ENCODE measurements at regions not wholly inside any gene's neighbourhood (a gene's known extent, or its start where the extent isn't known, plus 50 kb on each side); places are given as distances from the start of the nearest gene placed in this dataset.

DNA sequence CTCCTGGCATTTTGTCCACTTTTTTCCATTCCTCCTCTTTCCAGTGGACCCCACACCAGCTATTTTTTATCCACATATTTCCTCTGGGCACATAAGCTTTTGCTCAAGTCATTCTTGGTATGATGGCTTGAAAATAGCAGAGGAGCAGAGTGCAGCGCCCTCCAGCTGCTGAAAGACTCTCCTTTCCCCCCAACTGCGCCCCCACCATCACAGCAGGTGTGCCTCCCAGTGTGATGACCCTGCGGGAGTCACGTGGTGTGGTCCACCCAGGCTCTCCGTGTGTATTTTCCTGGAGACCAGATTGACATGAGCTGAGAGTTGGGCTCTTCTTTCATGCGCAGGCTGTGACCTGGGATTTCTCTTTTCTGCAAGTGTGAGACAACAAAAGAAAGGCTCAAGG, 1241.6 kb downstream of the TBC1D22A start:
- no CpG with 5 or more reads among the region's 6 CpGs for WGBS, 2 donors (ENCODE audit: extremely low coverage in 2 of 2, insufficient read length in 2 of 2, insufficient replicate concordance in 1 of 2)
- Histone ChIP-seq H2BK120ac (ENCODE audit: low read depth, low read length) (no peak overlapping the region), H3K4me2 (ENCODE audit: insufficient read depth, low read length, poor library complexity, severe bottlenecking) (no peak overlapping the region), H4K91ac (ENCODE audit: low read depth, low read length, poor library complexity) (no peak overlapping the region), H3K27ac (replicated peaks; ENCODE audit: low read length) (no peak overlapping the region), H3K18ac (ENCODE audit: low read length) (no peak overlapping the region), H2BK5ac (ENCODE audit: low read length) (no peak overlapping the region), H2BK12ac (ENCODE audit: low read length) (no peak overlapping the region), H3K4ac (ENCODE audit: low read length) (no peak overlapping the region), H3K4me3 (ENCODE audit: low read length in 2 of 2) (no peak overlapping the region), H3K14ac (ENCODE audit: low read length) (no peak overlapping the region), H3K36me3 (replicated peaks in 1 of 2; ENCODE audit: control insufficient read depth in 2 of 2, insufficient read depth in 2 of 2, low read length in 2 of 2) (no peaks in the 10 kb centered on the region), H3K23ac (ENCODE audit: low read depth, low read length, poor library complexity) (no peak overlapping the region), H3K9me3 (replicated peaks in 1 of 2; ENCODE audit: control insufficient read depth in 2 of 2, insufficient read depth in 1 of 2, low read depth in 1 of 2, low read length in 2 of 2) (peaks cover 0 to 1% of the 10 kb centered on the region in 2 donors), H2BK15ac (ENCODE audit: low read length) (no peak overlapping the region), H3K27me3 (ENCODE audit: control insufficient read depth in 3 of 3, insufficient read depth in 3 of 3, low read depth in 1 of 3, low read length in 3 of 3) (peaks cover 0 to 2% (median 0%) of the 10 kb centered on the region in 3 experiments), H4K8ac (ENCODE audit: low read depth, low read length) (no peak overlapping the region), H3K9ac (ENCODE audit: low read depth, low read length, poor library complexity) (no peak overlapping the region), H2AK5ac (ENCODE audit: low read depth, low read length) (no peak overlapping the region), H3K79me1 (ENCODE audit: low read depth, low read length) (no peaks in the 10 kb centered on the region), H2AFZ (ENCODE audit: low read length) (no peak overlapping the region), H3K4me1 (ENCODE audit: control insufficient read depth in 2 of 2, insufficient read depth in 1 of 2, low read depth in 1 of 2, low read length in 2 of 2) (peaks cover 0 to 4% of the 10 kb centered on the region in 2 donors)
- no peak for DNase-seq (ENCODE audit: low spot score)

DNA sequence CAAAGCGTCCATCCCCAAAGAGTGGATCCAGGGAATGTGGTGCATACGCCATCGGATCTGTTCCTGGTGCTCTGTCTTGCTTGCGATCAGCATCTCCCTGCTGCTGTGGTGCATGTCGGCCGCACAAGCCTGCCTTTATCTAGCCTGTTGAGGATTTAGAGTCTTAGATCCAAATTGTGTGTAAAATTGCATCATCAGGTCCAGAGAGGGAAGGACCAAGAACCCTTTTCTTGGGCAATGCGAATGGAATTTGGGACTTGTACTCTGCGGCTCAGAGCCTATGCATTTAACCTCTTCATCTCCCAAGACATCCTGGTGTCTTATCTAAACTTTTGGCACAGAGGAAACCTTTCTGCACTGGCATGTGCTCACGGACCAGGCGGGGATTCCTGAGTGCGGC, 1238.7 kb downstream of the TBC1D22A start:
- Histone ChIP-seq H3K14ac (ENCODE audit: low read length) (no peak overlapping the region), H4K91ac (ENCODE audit: low read depth, low read length, poor library complexity) (no peak overlapping the region), H2AFZ (ENCODE audit: low read length) (no peak overlapping the region), H3K4ac (ENCODE audit: low read length) (no peak overlapping the region), H3K4me1 (ENCODE audit: control insufficient read depth in 2 of 2, insufficient read depth in 1 of 2, low read depth in 1 of 2, low read length in 2 of 2) (peaks cover 0 to 13% of the 10 kb centered on the region in 2 donors), H3K36me3 (replicated peaks in 1 of 2; ENCODE audit: control insufficient read depth in 2 of 2, insufficient read depth in 2 of 2, low read length in 2 of 2) (no peaks in the 10 kb centered on the region), H2BK15ac (ENCODE audit: low read length) (no peak overlapping the region), H3K18ac (ENCODE audit: low read length) (no peak overlapping the region), H2BK5ac (ENCODE audit: low read length) (no peak overlapping the region), H3K4me3 (ENCODE audit: low read length in 2 of 2) (no peak overlapping the region), H3K9me3 (replicated peaks in 1 of 2; ENCODE audit: control insufficient read depth in 2 of 2, insufficient read depth in 1 of 2, low read depth in 1 of 2, low read length in 2 of 2) (peaks cover 0 to 1% of the 10 kb centered on the region in 2 donors), H2AK5ac (ENCODE audit: low read depth, low read length) (no peak overlapping the region), H3K79me1 (ENCODE audit: low read depth, low read length) (no peaks in the 10 kb centered on the region), H3K27ac (replicated peaks; ENCODE audit: low read length) (no peak overlapping the region), H4K8ac (ENCODE audit: low read depth, low read length) (no peak overlapping the region), H3K23ac (ENCODE audit: low read depth, low read length, poor library complexity) (no peak overlapping the region), H2BK12ac (ENCODE audit: low read length) (no peak overlapping the region), H3K4me2 (ENCODE audit: insufficient read depth, low read length, poor library complexity, severe bottlenecking) (no peak overlapping the region), H2BK120ac (ENCODE audit: low read depth, low read length) (no peak overlapping the region), H3K27me3 (ENCODE audit: control insufficient read depth in 3 of 3, insufficient read depth in 3 of 3, low read depth in 1 of 3, low read length in 3 of 3) (peaks cover 0 to 2% (median 0%) of the 10 kb centered on the region in 3 experiments), H3K9ac (ENCODE audit: low read depth, low read length, poor library complexity) (no peak overlapping the region)
- no peak for DNase-seq (ENCODE audit: low spot score)
- no CpG with 5 or more reads among the region's 11 CpGs for WGBS, 2 donors (ENCODE audit: extremely low coverage in 2 of 2, insufficient read length in 2 of 2, insufficient replicate concordance in 1 of 2)

DNA sequence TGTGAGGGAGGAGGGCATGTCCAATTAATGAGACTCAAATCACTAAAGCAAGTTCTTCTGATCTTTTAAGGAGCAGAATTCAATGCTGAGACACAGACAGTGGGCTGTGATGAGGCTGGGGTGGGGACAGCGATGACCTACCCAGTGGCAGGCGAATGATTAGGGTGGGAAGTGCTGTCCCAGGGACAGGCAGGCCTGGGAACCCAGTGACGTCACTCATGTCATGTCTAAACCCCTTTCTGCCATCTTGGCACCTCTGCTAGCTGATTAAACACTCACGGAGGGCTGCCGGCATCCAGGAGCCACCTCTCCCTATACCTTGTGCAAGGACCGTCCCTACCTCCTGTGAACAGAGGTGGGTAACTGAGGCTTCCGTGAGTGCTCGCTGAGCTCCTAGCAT, 1235.2 kb downstream of the TBC1D22A start:
- no peak overlapping the region for H4K91ac ChIP-seq (ENCODE audit: low read depth, low read length, poor library complexity)
- no peaks in the 10 kb centered on the region for H3K79me1 ChIP-seq (ENCODE audit: low read depth, low read length)
- no peak overlapping the region for H4K8ac ChIP-seq (ENCODE audit: low read depth, low read length)
- no peak overlapping the region for H3K4me2 ChIP-seq (ENCODE audit: insufficient read depth, low read length, poor library complexity, severe bottlenecking)
- no peak overlapping the region for H2BK12ac ChIP-seq (ENCODE audit: low read length)
- H3K27ac ChIP-seq (replicated peaks; ENCODE audit: low read length): no peak overlapping the region
- H3K4me3 ChIP-seq (ENCODE audit: low read length in 2 of 2): peak overlapping the region in 1 of 2 donors; percentile 46
- no peak overlapping the region for H2AK5ac ChIP-seq (ENCODE audit: low read depth, low read length)
- H3K27me3 ChIP-seq (ENCODE audit: control insufficient read depth in 3 of 3, insufficient read depth in 3 of 3, low read depth in 1 of 3, low read length in 3 of 3): peaks cover 0 to 2% (median 0%) of the 10 kb centered on the region in 3 experiments
- no peaks in the 10 kb centered on the region for H3K36me3 ChIP-seq (replicated peaks in 1 of 2; ENCODE audit: control insufficient read depth in 2 of 2, insufficient read depth in 2 of 2, low read length in 2 of 2)
- H3K9ac ChIP-seq (ENCODE audit: low read depth, low read length, poor library complexity): no peak overlapping the region
- no peak overlapping the region for H3K18ac ChIP-seq (ENCODE audit: low read length)
- H3K4me1 ChIP-seq (ENCODE audit: control insufficient read depth in 2 of 2, insufficient read depth in 1 of 2, low read depth in 1 of 2, low read length in 2 of 2): peaks cover 0 to 9% of the 10 kb centered on the region in 2 donors
- no peak overlapping the region for H2BK5ac ChIP-seq (ENCODE audit: low read length)
- no peak overlapping the region for H2BK15ac ChIP-seq (ENCODE audit: low read length)
- H3K4ac ChIP-seq (ENCODE audit: low read length): no peak overlapping the region
- peaks cover 0 to 1% of the 10 kb centered on the region in 2 donors for H3K9me3 ChIP-seq (replicated peaks in 1 of 2; ENCODE audit: control insufficient read depth in 2 of 2, insufficient read depth in 1 of 2, low read depth in 1 of 2, low read length in 2 of 2)
- H3K23ac ChIP-seq (ENCODE audit: low read depth, low read length, poor library complexity): no peak overlapping the region
- no peak for DNase-seq (ENCODE audit: low spot score)
- H3K14ac ChIP-seq (ENCODE audit: low read length): no peak overlapping the region
- H2BK120ac ChIP-seq (ENCODE audit: low read depth, low read length): no peak overlapping the region
- H2AFZ ChIP-seq (ENCODE audit: low read length): no peak overlapping the region
- WGBS, 2 donors (ENCODE audit: extremely low coverage in 2 of 2, insufficient read length in 2 of 2, insufficient replicate concordance in 1 of 2): no CpG with 5 or more reads among the region's 8 CpGs

DNA sequence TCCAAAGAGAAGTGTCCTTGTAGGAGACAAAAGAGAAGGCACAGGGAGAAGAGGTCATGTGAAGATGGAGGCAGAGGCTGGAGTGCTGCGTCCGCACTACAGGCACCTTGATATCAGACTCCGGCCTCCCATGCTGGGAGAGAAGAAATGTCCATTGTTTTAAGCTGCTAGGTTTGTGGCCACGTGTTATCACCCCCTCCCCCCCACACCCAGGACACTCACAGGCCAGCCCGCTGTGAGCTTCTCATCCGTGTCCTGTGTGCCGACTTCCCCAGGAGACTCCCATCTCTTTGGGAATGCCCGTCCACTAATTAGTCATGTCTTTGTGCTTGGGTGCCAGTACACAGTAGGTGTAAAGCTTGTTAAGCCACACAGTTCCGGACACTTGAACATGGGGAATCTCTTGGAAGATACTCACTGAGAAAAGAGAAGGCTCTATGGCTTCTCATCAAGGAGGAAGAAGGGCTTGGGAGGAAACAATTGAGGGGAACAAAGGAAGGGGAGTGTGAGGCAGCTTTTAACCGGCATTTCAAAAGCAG, 1234.7 kb downstream of the TBC1D22A start:
- H2BK15ac ChIP-seq (ENCODE audit: low read length): no peak overlapping the region
- peaks cover 0 to 9% of the 10 kb centered on the region in 2 donors for H3K4me1 ChIP-seq (ENCODE audit: control insufficient read depth in 2 of 2, insufficient read depth in 1 of 2, low read depth in 1 of 2, low read length in 2 of 2)
- peaks cover 0 to 2% (median 0%) of the 10 kb centered on the region in 3 experiments for H3K27me3 ChIP-seq (ENCODE audit: control insufficient read depth in 3 of 3, insufficient read depth in 3 of 3, low read depth in 1 of 3, low read length in 3 of 3)
- H3K27ac ChIP-seq (replicated peaks; ENCODE audit: low read length): no peak overlapping the region
- no peak overlapping the region for H3K23ac ChIP-seq (ENCODE audit: low read depth, low read length, poor library complexity)
- H3K36me3 ChIP-seq (replicated peaks in 1 of 2; ENCODE audit: control insufficient read depth in 2 of 2, insufficient read depth in 2 of 2, low read length in 2 of 2): no peaks in the 10 kb centered on the region
- no peak overlapping the region for H3K4me3 ChIP-seq (ENCODE audit: low read length in 2 of 2)
- no peak overlapping the region for H3K4ac ChIP-seq (ENCODE audit: low read length)
- WGBS, 2 donors (ENCODE audit: extremely low coverage in 2 of 2, insufficient read length in 2 of 2, insufficient replicate concordance in 1 of 2): no CpG with 5 or more reads among the region's 10 CpGs
- H2BK12ac ChIP-seq (ENCODE audit: low read length): no peak overlapping the region
- no peak overlapping the region for H2AFZ ChIP-seq (ENCODE audit: low read length)
- no peak overlapping the region for H3K14ac ChIP-seq (ENCODE audit: low read length)
- H3K79me1 ChIP-seq (ENCODE audit: low read depth, low read length): no peaks in the 10 kb centered on the region
- no peak overlapping the region for H4K8ac ChIP-seq (ENCODE audit: low read depth, low read length)
- H2BK5ac ChIP-seq (ENCODE audit: low read length): no peak overlapping the region
- H2AK5ac ChIP-seq (ENCODE audit: low read depth, low read length): no peak overlapping the region
- H4K91ac ChIP-seq (ENCODE audit: low read depth, low read length, poor library complexity): no peak overlapping the region
- DNase-seq (ENCODE audit: low spot score): peak; percentile 35
- H3K9me3 ChIP-seq (replicated peaks in 1 of 2; ENCODE audit: control insufficient read depth in 2 of 2, insufficient read depth in 1 of 2, low read depth in 1 of 2, low read length in 2 of 2): peaks cover 0 to 1% of the 10 kb centered on the region in 2 donors
- H3K9ac ChIP-seq (ENCODE audit: low read depth, low read length, poor library complexity): no peak overlapping the region
- H2BK120ac ChIP-seq (ENCODE audit: low read depth, low read length): no peak overlapping the region
- H3K4me2 ChIP-seq (ENCODE audit: insufficient read depth, low read length, poor library complexity, severe bottlenecking): no peak overlapping the region
- H3K18ac ChIP-seq (ENCODE audit: low read length): no peak overlapping the region
